Endothelial cell of umbilical vein (primary cell): ENCODE measurements at regions not wholly inside any gene's neighbourhood (a gene's known extent, or its start where the extent isn't known, plus 50 kb on each side); places are given as distances from the start of the nearest gene placed in this dataset.

Experiments
- BruUV-seq: library from RNA; stranded (reverse); fragments of 400-500 nt; replicated peaks from 2 replicates; lab custom pipeline; 2021; lab: Mats Ljungman, UMichigan
- CTCF ChIA-PET: fragments of 300-600, 350-600 bp; sonication (Branson Sonifier 250); formaldehyde crosslinking; loops from one replicate; lab custom pipeline; 2021; ENCODE audit warnings: antibody characterized with exemption, inconsistent platforms; lab: Charles Lee
- POLR2A ChIA-PET: fragments of 300-600, 350-600 bp; sonication (Branson Sonifier 250); formaldehyde crosslinking; loops from one replicate; lab custom pipeline; 2021; ENCODE audit warnings: antibody characterized with exemption, inconsistent platforms; lab: Charles Lee
- DNase-seq: peaks from one replicate; pipeline ENCODE4 v3.0.0-alpha.2; 2011; ENCODE audit warnings: low read depth, low spot score
- FAIRE-seq: peaks from 2 replicates; lab custom pipeline; 2011; peaks lifted over from hg19 to GRCh38; lab: Jason Lieb, UNC
- H2AFZ ChIP-seq: 2 replicates; pipeline ENCODE4 v1.6.0; 2012; ENCODE audit warnings: low read depth, low read length, control low read depth, inconsistent platforms
- H3K27ac ChIP-seq: 2 replicates; pipeline ENCODE4 v1.5.1; 2011; ENCODE audit warnings: low read depth, mild to moderate bottlenecking, control low read depth, low read length, moderate library complexity; ENCODE audit not compliant: insufficient read depth
- H3K27me3 ChIP-seq, 2 experiments: 2 replicates each; pipeline versions ENCODE4 v1.6.0 to v1.6.1; 2011; ENCODE audit warnings: low read length in 2 of 2, mixed read lengths in 1 of 2; ENCODE audit not compliant: control insufficient read depth in 2 of 2, insufficient read depth in 2 of 2
- H3K36me3 ChIP-seq, 2 experiments: 2 replicates in 1 of 2; 3 replicates in 1 of 2; pipeline ENCODE4 v1.5.1; 2011; ENCODE audit warnings: low read length in 2 of 2, mild to moderate bottlenecking in 1 of 2, moderate library complexity in 1 of 2; ENCODE audit not compliant: control insufficient read depth in 2 of 2, insufficient read depth in 2 of 2; ENCODE audit errors: extremely low read depth in 1 of 2
- H3K4me1 ChIP-seq: 3 replicates; pipeline ENCODE4 v1.5.1; 2011; ENCODE audit warnings: mild to moderate bottlenecking, low read length; ENCODE audit not compliant: control insufficient read depth, insufficient read depth; ENCODE audit errors: extremely low read depth
- H3K4me2 ChIP-seq: 2 replicates; pipeline ENCODE4 v1.6.1; 2011; ENCODE audit warnings: low read length, control low read depth, mixed read lengths; ENCODE audit not compliant: insufficient read depth
- H3K4me3 ChIP-seq, 3 experiments: fragments of 200-600 bp in 1 of 3; sonication (generic), shearing (Covaris generic) in 1 of 3; replicated peaks in 1 of 3; 2 replicates each; pipeline ENCODE4 v1.5.1; 2011 to 2016; ENCODE audit warnings: control low read depth in 3 of 3, low read length in 3 of 3, mild to moderate bottlenecking in 2 of 3, inconsistent platforms in 1 of 3, low read depth in 1 of 3, moderate library complexity in 1 of 3; ENCODE audit not compliant: insufficient read depth in 1 of 3
- H3K79me2 ChIP-seq: 2 replicates; pipeline ENCODE4 v1.6.0; 2012; ENCODE audit warnings: low read length, inconsistent platforms; ENCODE audit not compliant: control insufficient read depth, insufficient read depth
- H3K9ac ChIP-seq: replicated peaks from 2 replicates; pipeline ENCODE3; 2011; ENCODE audit warnings: low read length, control low read depth; ENCODE audit not compliant: insufficient read depth; ENCODE audit errors: extremely low read depth
- H3K9me1 ChIP-seq: replicated peaks from 3 replicates; pipeline ENCODE4 v1.6.0; 2011; ENCODE audit warnings: mild to moderate bottlenecking, low read length; ENCODE audit not compliant: control insufficient read depth, insufficient read depth; ENCODE audit errors: extremely low read depth
- H3K9me3 ChIP-seq: replicated peaks from 2 replicates; pipeline ENCODE4 v1.5.1; 2012; ENCODE audit warnings: low read length, inconsistent platforms; ENCODE audit not compliant: control insufficient read depth, insufficient read depth
- H4K20me1 ChIP-seq: replicated peaks from 2 replicates; pipeline ENCODE3; 2011; ENCODE audit warnings: mild to moderate bottlenecking, low read length; ENCODE audit not compliant: control insufficient read depth, insufficient read depth; ENCODE audit errors: extremely low read depth
- EZH2 ChIP-seq: IDR thresholded peaks from 2 replicates; pipeline ENCODE4 v1.6.1; 2012; ENCODE audit warnings: borderline replicate concordance, low read depth, mild to moderate bottlenecking, moderate library complexity, low read length, inconsistent platforms; ENCODE audit not compliant: severe bottlenecking
- FOS ChIP-seq: IDR thresholded peaks from 2 replicates; pipeline ENCODE4 v1.6.1; 2011; ENCODE audit warnings: mild to moderate bottlenecking, low read length, moderate library complexity, borderline replicate concordance; ENCODE audit not compliant: insufficient read depth
- GATA2 ChIP-seq: IDR thresholded peaks from 2 replicates; pipeline ENCODE4 v1.7.0; 2011; ENCODE audit warnings: low read depth, mild to moderate bottlenecking, moderate library complexity, mixed read lengths, low read length; ENCODE audit not compliant: insufficient read length, insufficient read depth
- JUN ChIP-seq: IDR thresholded peaks from 2 replicates; pipeline ENCODE4 v1.6.1; 2011; ENCODE audit warnings: borderline replicate concordance, low read depth; ENCODE audit not compliant: insufficient read length, insufficient read depth
- MYC ChIP-seq: IDR thresholded peaks from one replicate; pipeline ENCODE4 v1.6.1; 2011; ENCODE audit warnings: mild to moderate bottlenecking, low read depth, low read length
- POLR2A ChIP-seq: IDR thresholded peaks from 2 replicates; pipeline ENCODE4 v1.6.1; 2012; ENCODE audit warnings: low read depth, mild to moderate bottlenecking, control low read depth, low read length
- POLR2AphosphoS5 ChIP-seq: IDR thresholded peaks from 2 replicates; pipeline ENCODE4 v1.6.1; 2012; ENCODE audit warnings: low read depth, mild to moderate bottlenecking, control low read depth, low read length, moderate library complexity; ENCODE audit not compliant: insufficient read depth
- dilution Hi-C: fragments of 300-500 bp; cut with MboI; formaldehyde crosslinking; loops from one replicate; pipeline ENCODE4 v1.15.0; 2019; ENCODE audit warnings: low sequenced_read_pairs; ENCODE audit not compliant: extremely low pct_ligation_motif_present
- intact Hi-C: fragments of 100-400 bp; cut with micrococcal nuclease; formaldehyde crosslinking; loops from one replicate; pipeline ENCODE4 v1.10.0; 2022
- TF ChIP-seq, protein P1 (sequence below), 2 donors: IDR thresholded peaks; 1 replicate in 1 of 2; 2 replicates in 1 of 2; pipeline ENCODE4 v1.5.1; 2011; ENCODE audit warnings: low read length in 2 of 2, mild to moderate bottlenecking in 2 of 2, moderate library complexity in 2 of 2, control low read depth in 1 of 2, inconsistent platforms in 1 of 2, low read depth in 1 of 2; ENCODE audit not compliant: insufficient read depth in 1 of 2; ENCODE audit errors: extremely low read depth in 1 of 2
- TF ChIP-seq, protein P2 (sequence below): IDR thresholded peaks from 2 replicates; pipeline ENCODE4 v1.6.1; 2011; ENCODE audit not compliant: insufficient read depth, insufficient read length

DNA sequence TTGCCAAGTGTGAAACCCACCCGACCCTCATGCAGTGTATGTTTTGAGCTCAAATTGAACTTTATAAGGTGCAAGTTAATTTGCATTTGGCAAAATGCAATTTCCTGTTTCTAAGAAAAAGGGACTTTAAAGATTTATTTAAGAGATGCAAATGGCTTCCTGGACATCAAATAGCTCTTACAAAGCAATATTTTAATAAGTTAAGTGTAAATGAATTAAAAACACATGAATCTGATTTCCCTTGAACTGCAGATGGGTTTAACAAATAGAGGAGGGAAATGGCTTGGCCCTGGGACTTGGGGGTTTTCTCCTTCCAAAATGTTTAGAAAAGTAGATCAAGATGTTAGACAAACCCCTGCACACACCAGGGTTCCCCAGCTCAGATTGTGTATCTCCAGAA lies 116.0 kb downstream of the EN1 start:
- no peak overlapping the region for H3K4me2 ChIP-seq
- CTCF ChIA-PET = no interaction called here
- TF ChIP-seq GATA2 (no peak), FOS (no peak), EZH2 (no peak), POLR2A (no peak), MYC (no peak), POLR2AphosphoS5 (no peak), JUN (no peak)
- TF ChIP-seq, protein P1, sequence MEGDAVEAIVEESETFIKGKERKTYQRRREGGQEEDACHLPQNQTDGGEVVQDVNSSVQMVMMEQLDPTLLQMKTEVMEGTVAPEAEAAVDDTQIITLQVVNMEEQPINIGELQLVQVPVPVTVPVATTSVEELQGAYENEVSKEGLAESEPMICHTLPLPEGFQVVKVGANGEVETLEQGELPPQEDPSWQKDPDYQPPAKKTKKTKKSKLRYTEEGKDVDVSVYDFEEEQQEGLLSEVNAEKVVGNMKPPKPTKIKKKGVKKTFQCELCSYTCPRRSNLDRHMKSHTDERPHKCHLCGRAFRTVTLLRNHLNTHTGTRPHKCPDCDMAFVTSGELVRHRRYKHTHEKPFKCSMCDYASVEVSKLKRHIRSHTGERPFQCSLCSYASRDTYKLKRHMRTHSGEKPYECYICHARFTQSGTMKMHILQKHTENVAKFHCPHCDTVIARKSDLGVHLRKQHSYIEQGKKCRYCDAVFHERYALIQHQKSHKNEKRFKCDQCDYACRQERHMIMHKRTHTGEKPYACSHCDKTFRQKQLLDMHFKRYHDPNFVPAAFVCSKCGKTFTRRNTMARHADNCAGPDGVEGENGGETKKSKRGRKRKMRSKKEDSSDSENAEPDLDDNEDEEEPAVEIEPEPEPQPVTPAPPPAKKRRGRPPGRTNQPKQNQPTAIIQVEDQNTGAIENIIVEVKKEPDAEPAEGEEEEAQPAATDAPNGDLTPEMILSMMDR (IDR thresholded peaks at IDR 0.05; ENCODE audit: extremely low read depth in 1 of 2, insufficient read depth in 1 of 2, low read depth in 1 of 2, low read length in 2 of 2) = no peak
- TF ChIP-seq, protein P2, sequence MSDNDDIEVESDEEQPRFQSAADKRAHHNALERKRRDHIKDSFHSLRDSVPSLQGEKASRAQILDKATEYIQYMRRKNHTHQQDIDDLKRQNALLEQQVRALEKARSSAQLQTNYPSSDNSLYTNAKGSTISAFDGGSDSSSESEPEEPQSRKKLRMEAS = no peak
- H3K4me3 ChIP-seq = no peak overlapping the region
- BruUV-seq = no TSS peak
- no peaks in the 10 kb centered on the region for H3K4me1 ChIP-seq
- H3K9me3 ChIP-seq = no peaks in the 10 kb centered on the region
- H3K27ac ChIP-seq = no peak overlapping the region
- H3K27me3 ChIP-seq = no peaks in the 10 kb centered on the region
- H2AFZ ChIP-seq = no peak overlapping the region
- DNase-seq = no peak
- intact Hi-C loops = no loop called here
- POLR2A ChIA-PET = no interaction called here
- dilution Hi-C loops = no loop called here
- no peaks in the 10 kb centered on the region for H3K79me2 ChIP-seq
- H4K20me1 ChIP-seq = no peaks in the 10 kb centered on the region
- no peaks in the 10 kb centered on the region for H3K9me1 ChIP-seq
- no peak overlapping the region for H3K9ac ChIP-seq
- H3K36me3 ChIP-seq = no peaks in the 10 kb centered on the region
- no peak for FAIRE-seq
